ENCODE measurements at regions not wholly inside any gene's neighbourhood (a gene's known extent, or its start where the extent isn't known, plus 50 kb on each side); places are given as distances from the start of the nearest gene placed in this dataset.
A peak's percentile ranks its signal among the peaks of the same experiment; 100 is the strongest.

DNA sequence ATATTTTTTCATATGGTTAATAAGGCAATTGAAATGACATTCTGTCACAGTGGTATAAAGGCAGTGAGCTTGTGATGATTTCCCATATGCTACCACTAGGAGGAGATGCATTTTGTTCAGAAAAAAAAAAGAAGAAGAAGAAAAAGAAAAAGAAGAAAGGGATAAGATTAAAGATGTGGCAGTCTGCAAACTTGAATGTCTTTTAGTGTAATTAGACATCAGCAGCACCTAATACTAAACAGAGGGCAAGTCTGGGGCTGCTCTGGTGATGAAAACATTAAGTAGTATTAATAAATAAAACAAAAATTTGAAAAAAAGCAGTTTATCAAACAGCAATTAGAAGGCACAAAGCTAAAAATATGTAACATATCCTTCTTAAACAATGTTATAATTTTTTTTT is 95.4 kb upstream of the DEFB112 start:
- peak; percentile 7 for DNase-seq
- H4K91ac ChIP-seq (ENCODE audit: low read length), result no peak overlapping the region

DNA sequence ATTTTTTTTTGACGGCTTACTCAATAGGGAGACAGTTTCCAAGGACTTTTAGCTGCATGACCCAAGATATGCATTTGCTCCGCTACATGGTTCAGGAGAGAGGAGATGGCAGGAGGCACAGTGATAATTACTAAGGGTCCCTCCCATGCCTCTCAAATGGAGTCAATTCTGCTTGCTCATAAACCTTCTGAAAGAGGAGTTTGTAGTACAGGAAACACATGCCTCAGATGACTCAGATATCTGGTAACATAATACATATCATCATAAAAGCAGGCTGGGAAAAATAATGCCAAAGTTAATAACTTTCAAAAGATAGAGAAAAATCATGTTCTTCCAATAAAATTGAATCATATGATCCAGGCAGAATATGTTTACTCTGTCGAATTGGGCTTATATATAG is 97.6 kb upstream of the DEFB112 start:
- no peak for DNase-seq
- no peak overlapping the region for H3K18ac ChIP-seq (ENCODE audit: low read depth in 1 of 2, low read length in 2 of 2)
- no peak overlapping the region for H3K27ac ChIP-seq (ENCODE audit: low read length, poor library complexity, severe bottlenecking)
- no peak overlapping the region for H3K4ac ChIP-seq (ENCODE audit: low read depth in 1 of 2, low read length in 2 of 2)
- no peak overlapping the region for H2BK12ac ChIP-seq (ENCODE audit: low read length in 2 of 2)
- H2AK5ac ChIP-seq (ENCODE audit: low read length, severe bottlenecking), result no peak overlapping the region
- H3K14ac ChIP-seq (ENCODE audit: low read length in 2 of 2), result no peak overlapping the region
- no peak overlapping the region for H4K91ac ChIP-seq (ENCODE audit: low read length)
- no peak overlapping the region for H2BK120ac ChIP-seq (ENCODE audit: low read depth, low read length)
- no peak overlapping the region for H4K8ac ChIP-seq (ENCODE audit: low read length)
- no peak overlapping the region for H2BK15ac ChIP-seq (ENCODE audit: low read depth, poor library complexity, severe bottlenecking)
- H3K4me2 ChIP-seq (ENCODE audit: low read length, poor library complexity, severe bottlenecking), result no peak overlapping the region
- 84% methylated on average over 2 of the region's 3 CpGs for WGBS
- H3K9me3 ChIP-seq (ENCODE audit: control insufficient read depth, low read length), result no peaks in the 10 kb centered on the region
- no peaks in the 10 kb centered on the region for H3K79me1 ChIP-seq (replicated peaks; ENCODE audit: low read length, poor library complexity, severe bottlenecking)
- H3K4me1 ChIP-seq (ENCODE audit: control insufficient read depth, insufficient read depth, low read depth, low read length), result no peaks in the 10 kb centered on the region
- no peaks in the 10 kb centered on the region for H3K36me3 ChIP-seq (ENCODE audit: control insufficient read depth in 1 of 2, insufficient read depth in 2 of 2, low read depth in 1 of 2, low read length in 2 of 2)
- H3K23ac ChIP-seq (ENCODE audit: low read length in 2 of 2), result no peak overlapping the region
- H3K9ac ChIP-seq (ENCODE audit: low read length), result no peak overlapping the region
- no peak overlapping the region for H2AFZ ChIP-seq (ENCODE audit: low read depth, low read length)
- no peaks in the 10 kb centered on the region for H3K27me3 ChIP-seq (ENCODE audit: control insufficient read depth in 1 of 2, insufficient read depth in 1 of 2, low read length in 2 of 2)
- no peak overlapping the region for H3K4me3 ChIP-seq (ENCODE audit: insufficient read depth in 1 of 2, low read depth in 1 of 2, low read length in 2 of 2)
- H2BK5ac ChIP-seq (ENCODE audit: low read depth, low read length, poor library complexity, severe bottlenecking), result no peak overlapping the region

More for the DNA sequence above, 95.4 kb upstream of the DEFB112 start:
- Histone ChIP-seq H2AFZ (ENCODE audit: low read depth, low read length) (no peak overlapping the region), H3K14ac (ENCODE audit: low read length in 2 of 2) (no peak overlapping the region), H3K23ac (ENCODE audit: low read length in 2 of 2) (no peak overlapping the region), H2AK5ac (ENCODE audit: low read length, severe bottlenecking) (no peak overlapping the region), H3K9me3 (ENCODE audit: control insufficient read depth, low read length) (no peaks in the 10 kb centered on the region), H3K9ac (ENCODE audit: low read length) (no peak overlapping the region), H3K4me3 (ENCODE audit: insufficient read depth in 1 of 2, low read depth in 1 of 2, low read length in 2 of 2) (no peak overlapping the region), H3K18ac (ENCODE audit: low read depth in 1 of 2, low read length in 2 of 2) (no peak overlapping the region), H3K27ac (ENCODE audit: low read length, poor library complexity, severe bottlenecking) (no peak overlapping the region), H3K36me3 (ENCODE audit: control insufficient read depth in 1 of 2, insufficient read depth in 2 of 2, low read depth in 1 of 2, low read length in 2 of 2) (no peaks in the 10 kb centered on the region), H3K4me2 (ENCODE audit: low read length, poor library complexity, severe bottlenecking) (no peak overlapping the region), H2BK15ac (ENCODE audit: low read depth, poor library complexity, severe bottlenecking) (no peak overlapping the region), H3K27me3 (ENCODE audit: control insufficient read depth in 1 of 2, insufficient read depth in 1 of 2, low read length in 2 of 2) (no peaks in the 10 kb centered on the region), H3K4ac (ENCODE audit: low read depth in 1 of 2, low read length in 2 of 2) (no peak overlapping the region), H3K4me1 (ENCODE audit: control insufficient read depth, insufficient read depth, low read depth, low read length) (no peaks in the 10 kb centered on the region), H2BK120ac (ENCODE audit: low read depth, low read length) (no peak overlapping the region), H2BK5ac (ENCODE audit: low read depth, low read length, poor library complexity, severe bottlenecking) (no peak overlapping the region), H3K79me1 (replicated peaks; ENCODE audit: low read length, poor library complexity, severe bottlenecking) (no peaks in the 10 kb centered on the region), H2BK12ac (ENCODE audit: low read length in 2 of 2) (no peak overlapping the region), H4K8ac (ENCODE audit: low read length) (no peak overlapping the region)

DNA sequence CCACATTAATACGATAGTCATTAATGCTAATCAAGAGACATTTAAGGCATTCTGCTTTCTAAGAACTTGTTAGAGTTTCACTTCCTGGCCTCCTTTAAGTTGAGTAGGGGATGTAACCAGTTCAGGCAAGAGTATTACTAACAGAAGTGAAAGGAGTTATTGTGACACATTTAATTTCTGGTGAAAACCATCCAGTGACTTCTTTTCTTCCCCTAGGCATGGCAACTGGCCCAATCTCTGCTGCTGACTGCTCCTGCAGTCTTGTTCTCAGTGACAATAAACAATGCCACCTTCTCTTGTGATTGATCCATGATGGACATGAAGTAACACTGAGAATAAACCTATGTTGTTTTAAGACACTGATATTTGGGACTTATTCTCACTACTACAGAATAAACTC is 130.9 kb upstream of the DEFB112 start:
- no peak overlapping the region for H3K4me3 ChIP-seq (ENCODE audit: insufficient read depth in 1 of 2, low read depth in 1 of 2, low read length in 2 of 2)
- H3K14ac ChIP-seq (ENCODE audit: low read length in 2 of 2), result no peak overlapping the region
- no peak overlapping the region for H3K18ac ChIP-seq (ENCODE audit: low read depth in 1 of 2, low read length in 2 of 2)
- no peak overlapping the region for H4K8ac ChIP-seq (ENCODE audit: low read length)
- H2BK120ac ChIP-seq (ENCODE audit: low read depth, low read length), result no peak overlapping the region
- H2BK5ac ChIP-seq (ENCODE audit: low read depth, low read length, poor library complexity, severe bottlenecking), result no peak overlapping the region
- no peaks in the 10 kb centered on the region for H3K27me3 ChIP-seq (ENCODE audit: control insufficient read depth in 1 of 2, insufficient read depth in 1 of 2, low read length in 2 of 2)
- DNase-seq, result no peak
- H4K91ac ChIP-seq (ENCODE audit: low read length), result no peak overlapping the region
- no peak overlapping the region for H2BK12ac ChIP-seq (ENCODE audit: low read length in 2 of 2)
- H3K27ac ChIP-seq (ENCODE audit: low read length, poor library complexity, severe bottlenecking), result no peak overlapping the region
- H3K79me1 ChIP-seq (replicated peaks; ENCODE audit: low read length, poor library complexity, severe bottlenecking), result no peaks in the 10 kb centered on the region
- H3K9me3 ChIP-seq (ENCODE audit: control insufficient read depth, low read length), result no peaks in the 10 kb centered on the region
- H3K4ac ChIP-seq (ENCODE audit: low read depth in 1 of 2, low read length in 2 of 2), result no peak overlapping the region
- H3K4me2 ChIP-seq (ENCODE audit: low read length, poor library complexity, severe bottlenecking), result no peak overlapping the region
- no peaks in the 10 kb centered on the region for H3K4me1 ChIP-seq (ENCODE audit: control insufficient read depth, insufficient read depth, low read depth, low read length)
- no peak overlapping the region for H3K9ac ChIP-seq (ENCODE audit: low read length)
- no peak overlapping the region for H3K23ac ChIP-seq (ENCODE audit: low read length in 2 of 2)
- no peak overlapping the region for H2BK15ac ChIP-seq (ENCODE audit: low read depth, poor library complexity, severe bottlenecking)
- no CpG with 5 or more reads among the region's 1 CpG for WGBS
- no peak overlapping the region for H2AK5ac ChIP-seq (ENCODE audit: low read length, severe bottlenecking)
- no peaks in the 10 kb centered on the region for H3K36me3 ChIP-seq (ENCODE audit: control insufficient read depth in 1 of 2, insufficient read depth in 2 of 2, low read depth in 1 of 2, low read length in 2 of 2)
- no peak overlapping the region for H2AFZ ChIP-seq (ENCODE audit: low read depth, low read length)

DNA sequence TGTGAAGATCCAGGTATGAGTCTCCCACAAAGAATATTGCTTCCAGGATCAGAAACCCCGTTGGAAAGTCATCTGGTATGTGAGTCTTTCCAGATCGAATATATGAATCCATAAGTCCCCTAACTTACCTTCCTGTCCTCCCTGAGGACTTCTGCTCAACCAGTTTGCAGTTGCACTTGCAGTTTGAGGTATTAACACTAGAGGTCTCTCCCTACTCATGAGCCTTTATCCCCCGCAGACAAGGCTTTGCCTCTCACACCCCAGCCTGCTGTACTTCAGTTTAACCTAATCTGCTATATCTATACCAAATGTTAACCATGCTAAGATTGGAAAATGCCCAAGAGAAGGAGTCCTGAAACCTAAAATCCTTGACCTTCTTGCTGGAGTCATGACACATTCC is 135.3 kb upstream of the DEFB112 start:
- no peak overlapping the region for H2BK120ac ChIP-seq (ENCODE audit: low read depth, low read length)
- no peaks in the 10 kb centered on the region for H3K9me3 ChIP-seq (ENCODE audit: control insufficient read depth, low read length)
- no peak overlapping the region for H2BK5ac ChIP-seq (ENCODE audit: low read depth, low read length, poor library complexity, severe bottlenecking)
- H3K4me3 ChIP-seq (ENCODE audit: insufficient read depth in 1 of 2, low read depth in 1 of 2, low read length in 2 of 2), result no peak overlapping the region
- H4K91ac ChIP-seq (ENCODE audit: low read length), result no peak overlapping the region
- no peaks in the 10 kb centered on the region for H3K36me3 ChIP-seq (ENCODE audit: control insufficient read depth in 1 of 2, insufficient read depth in 2 of 2, low read depth in 1 of 2, low read length in 2 of 2)
- no peak for DNase-seq
- no peak overlapping the region for H4K8ac ChIP-seq (ENCODE audit: low read length)
- H3K4me1 ChIP-seq (ENCODE audit: control insufficient read depth, insufficient read depth, low read depth, low read length), result no peaks in the 10 kb centered on the region
- H3K27ac ChIP-seq (ENCODE audit: low read length, poor library complexity, severe bottlenecking), result no peak overlapping the region
- no peak overlapping the region for H3K9ac ChIP-seq (ENCODE audit: low read length)
- no peak overlapping the region for H3K4me2 ChIP-seq (ENCODE audit: low read length, poor library complexity, severe bottlenecking)
- H3K14ac ChIP-seq (ENCODE audit: low read length in 2 of 2), result no peak overlapping the region
- H3K18ac ChIP-seq (ENCODE audit: low read depth in 1 of 2, low read length in 2 of 2), result no peak overlapping the region
- no peak overlapping the region for H2BK15ac ChIP-seq (ENCODE audit: low read depth, poor library complexity, severe bottlenecking)
- H3K4ac ChIP-seq (ENCODE audit: low read depth in 1 of 2, low read length in 2 of 2), result no peak overlapping the region
- H3K27me3 ChIP-seq (ENCODE audit: control insufficient read depth in 1 of 2, insufficient read depth in 1 of 2, low read length in 2 of 2), result no peaks in the 10 kb centered on the region
- no peak overlapping the region for H2AK5ac ChIP-seq (ENCODE audit: low read length, severe bottlenecking)
- H3K79me1 ChIP-seq (replicated peaks; ENCODE audit: low read length, poor library complexity, severe bottlenecking), result no peaks in the 10 kb centered on the region
- no peak overlapping the region for H3K23ac ChIP-seq (ENCODE audit: low read length in 2 of 2)
- WGBS, result 13% methylated on average over 3 of the region's 3 CpGs
- no peak overlapping the region for H2BK12ac ChIP-seq (ENCODE audit: low read length in 2 of 2)
- no peak overlapping the region for H2AFZ ChIP-seq (ENCODE audit: low read depth, low read length)
